CD14-positive monocyte (primary cell): ENCODE measurements at regions not wholly inside any gene's neighbourhood (a gene's known extent, or its start where the extent isn't known, plus 50 kb on each side); places are given as distances from the start of the nearest gene placed in this dataset.

Experiments used
- DNase-seq, 3 donors: peaks; one replicate each; pipeline ENCODE4 v3.0.0-alpha.2; 2011 to 2022
- H2AFZ ChIP-seq: 2 replicates; pipeline ENCODE4 v1.6.0; 2012; ENCODE audit warnings: mild to moderate bottlenecking, low read depth, low read length, inconsistent platforms; ENCODE audit not compliant: insufficient read depth, poor library complexity, severe bottlenecking
- H3K27ac ChIP-seq, 2 donors: 1 replicate in 1 of 2; 2 replicates in 1 of 2; pipeline ENCODE4 v1.5.1; 2012 to 2013; ENCODE audit warnings: low read length in 2 of 2, control low read depth in 1 of 2, inconsistent platforms in 1 of 2, low read depth in 1 of 2, mild to moderate bottlenecking in 1 of 2
- H3K27me3 ChIP-seq, 2 donors: one replicate each; pipeline versions ENCODE4 v1.6.0 to v1.6.1; 2011 to 2013; ENCODE audit warnings: low read length in 2 of 2; ENCODE audit not compliant: control insufficient read depth in 2 of 2, insufficient read depth in 2 of 2
- H3K36me3 ChIP-seq, 2 donors: replicated peaks in 1 of 2; 1 replicate in 1 of 2; 2 replicates in 1 of 2; pipeline versions ENCODE4 v1.5.1 to v1.6.1; 2012 to 2013; ENCODE audit warnings: low read length in 2 of 2, control low read depth in 1 of 2, inconsistent platforms in 1 of 2, mild to moderate bottlenecking in 1 of 2; ENCODE audit not compliant: insufficient read depth in 2 of 2, control insufficient read depth in 1 of 2
- H3K4me1 ChIP-seq, 2 donors: 1 replicate in 1 of 2; 2 replicates in 1 of 2; pipeline versions ENCODE4 v1.5.1 to v1.6.1; 2012 to 2013; ENCODE audit warnings: low read length in 2 of 2, control low read depth in 1 of 2, inconsistent platforms in 1 of 2, mild to moderate bottlenecking in 1 of 2, moderate library complexity in 1 of 2; ENCODE audit not compliant: insufficient read depth in 2 of 2, control insufficient read depth in 1 of 2
- H3K4me2 ChIP-seq: replicated peaks from 2 replicates; pipeline ENCODE3; 2012; ENCODE audit warnings: low read length, moderate library complexity, mild to moderate bottlenecking; ENCODE audit not compliant: poor library complexity, severe bottlenecking; ENCODE audit errors: extremely low read depth
- H3K4me3 ChIP-seq, 3 experiments: fragments of 200-600 bp in 1 of 3; sonication (generic) in 1 of 3; replicated peaks in 1 of 3; 1 replicate in 2 of 3; 2 replicates in 1 of 3; pipeline ENCODE4 v1.5.1; 2011 to 2013; ENCODE audit warnings: low read length in 3 of 3, mild to moderate bottlenecking in 3 of 3, control low read depth in 2 of 3, low read depth in 2 of 3, inconsistent platforms in 1 of 3, moderate library complexity in 1 of 3
- H3K79me2 ChIP-seq: 2 replicates; pipeline ENCODE4 v1.6.0; 2012; ENCODE audit warnings: mild to moderate bottlenecking, control low read depth, inconsistent platforms, low read length, moderate library complexity; ENCODE audit not compliant: insufficient read depth
- H3K9ac ChIP-seq: 2 replicates; pipeline ENCODE4 v1.6.0; 2017; ENCODE audit warnings: low read length, mild to moderate bottlenecking; ENCODE audit not compliant: insufficient read depth, poor library complexity, severe bottlenecking
- H3K9me3 ChIP-seq, 2 donors: replicated peaks in 1 of 2; 1 replicate in 1 of 2; 2 replicates in 1 of 2; pipeline versions ENCODE4 v1.5.1 to v1.6.1; 2012 to 2013; ENCODE audit warnings: low read length in 2 of 2, control low read depth in 1 of 2; ENCODE audit not compliant: control insufficient read depth in 1 of 2, insufficient read depth in 1 of 2
- H4K20me1 ChIP-seq: 2 replicates; pipeline ENCODE4 v1.6.0; 2012; ENCODE audit warnings: mild to moderate bottlenecking, low read length, control low read depth, moderate library complexity; ENCODE audit not compliant: insufficient read depth
- H3K27ac Mint-ChIP-seq, 7 donors: one replicate each; pipeline ENCODE4 v1.8.0; 2020; ENCODE audit warnings: mild to moderate bottlenecking in 7 of 7, mixed read lengths in 7 of 7, moderate library complexity in 6 of 7, inconsistent platforms in 2 of 7
- H3K27me3 Mint-ChIP-seq, 3 donors: one replicate each; pipeline ENCODE4 v1.8.0; 2021 to 2022; ENCODE audit warnings: low read depth in 3 of 3, mild to moderate bottlenecking in 3 of 3, mixed read lengths in 3 of 3, moderate library complexity in 3 of 3, inconsistent platforms in 1 of 3
- H3K36me3 Mint-ChIP-seq, 2 donors: one replicate each; pipeline ENCODE4 v1.8.0; 2020; ENCODE audit warnings: mixed read lengths in 2 of 2, inconsistent platforms in 1 of 2, mild to moderate bottlenecking in 1 of 2
- H3K4me1 Mint-ChIP-seq: one replicate; pipeline ENCODE4 v1.8.0; 2020; ENCODE audit warnings: mild to moderate bottlenecking, mixed read lengths
- H3K4me3 Mint-ChIP-seq, 2 donors: one replicate each; pipeline ENCODE4 v1.8.0; 2020; ENCODE audit warnings: mild to moderate bottlenecking in 2 of 2, mixed read lengths in 2 of 2, moderate library complexity in 1 of 2
- H3K9me3 Mint-ChIP-seq, 7 donors: one replicate each; pipeline ENCODE4 v1.8.0; 2020 to 2022; ENCODE audit warnings: mixed read lengths in 7 of 7, mild to moderate bottlenecking in 6 of 7, moderate library complexity in 6 of 7, inconsistent platforms in 2 of 7
- CTCF ChIP-seq: fragments of 200-600 bp; IDR thresholded peaks from one replicate; pipeline ENCODE4 v1.8.0; 2022; ENCODE audit warnings: antibody characterized with exemption, mild to moderate bottlenecking
- WGBS: methylation state at CpG from one replicate; pipeline ENCODE4 v1.1.5; 2013; ENCODE audit warnings: missing lambda C conversion rate; ENCODE audit not compliant: insufficient coverage; 5-methylcytosine and 5-hydroxymethylcytosine counted together
- intact Hi-C, 2 donors: fragments of 100-400 bp; cut with micrococcal nuclease; formaldehyde crosslinking; loops; one replicate each; pipeline versions ENCODE4 v1.15.0 to v1.15.1; 2023

- no CpG with 5 or more reads among the region's 2 CpGs for WGBS
- H4K20me1 ChIP-seq = no peaks in the 10 kb centered on the region
- intact Hi-C loops = no loop called here
- no peaks in the 10 kb centered on the region for H3K79me2 ChIP-seq
- peaks cover 12% of the 10 kb centered on the region in 2 donors for H3K9me3 ChIP-seq
- H3K4me2 ChIP-seq = no peak overlapping the region
- H3K4me3 ChIP-seq = no peak overlapping the region
- H3K36me3 Mint-ChIP-seq = no peaks in the 10 kb centered on the region
- H3K4me3 Mint-ChIP-seq = no peak overlapping the region
- no peaks in the 10 kb centered on the region for H3K4me1 ChIP-seq
- peaks cover 0 to 13% (median 4%) of the 10 kb centered on the region in 7 donors for H3K9me3 Mint-ChIP-seq
- no peak overlapping the region for H2AFZ ChIP-seq
- H3K4me1 Mint-ChIP-seq = no peaks in the 10 kb centered on the region
- no peaks in the 10 kb centered on the region for H3K27me3 ChIP-seq
- no peak overlapping the region for H3K27ac ChIP-seq
- H3K27me3 Mint-ChIP-seq = peaks cover 0 to 2% (median 0%) of the 10 kb centered on the region in 3 donors
- H3K36me3 ChIP-seq = no peaks in the 10 kb centered on the region
- no peak for TF ChIP-seq CTCF
- DNase-seq = no peak
- H3K9ac ChIP-seq = no peak overlapping the region
- H3K27ac Mint-ChIP-seq = no peak overlapping the region
These were observed 101.2 kb downstream of the HTR1B start for GRCh38 chr6:77362055-77362454.

GRCh38 chr6:77361018-77361417, 102.3 kb downstream of the HTR1B start:
- H3K4me3 Mint-ChIP-seq = no peak overlapping the region

More at GRCh38 chr6:77361018-77361417, 102.3 kb downstream of the HTR1B start:
- no peak for TF ChIP-seq CTCF
- Histone ChIP-seq H3K27ac (no peak overlapping the region), H3K79me2 (no peaks in the 10 kb centered on the region), H2AFZ (no peak overlapping the region), H3K4me1 (no peaks in the 10 kb centered on the region), H3K9me3 (peaks cover 12% of the 10 kb centered on the region in 2 donors), H3K4me2 (no peak overlapping the region), H3K27me3 (no peaks in the 10 kb centered on the region), H3K36me3 (no peaks in the 10 kb centered on the region), H3K4me3 (no peak overlapping the region), H3K9ac (no peak overlapping the region), H4K20me1 (no peaks in the 10 kb centered on the region)
- Mint-ChIP-seq H3K4me1 (no peaks in the 10 kb centered on the region), H3K27ac (no peak overlapping the region), H3K36me3 (no peaks in the 10 kb centered on the region), H3K9me3 (peaks cover 0 to 13% (median 4%) of the 10 kb centered on the region in 7 donors), H3K27me3 (peaks cover 0 to 2% (median 0%) of the 10 kb centered on the region in 3 donors)
- no peak for DNase-seq
- WGBS = no CpG with 5 or more reads among the region's 1 CpG
- intact Hi-C loops = no loop called here
